ENCODE measurements at regions not wholly inside any gene's neighbourhood (a gene's known extent, or its start where the extent isn't known, plus 50 kb on each side); places are given as distances from the start of the nearest gene placed in this dataset.

- TF ChIP-seq POLR2AphosphoS5 (IDR thresholded peaks at IDR 0.05; ENCODE audit: low read depth, low read length) (no peak), SIN3A (IDR thresholded peaks at IDR 0.05; ENCODE audit: borderline replicate concordance, insufficient read depth, low read length) (no peak), REST (IDR thresholded peaks at IDR 0.05; ENCODE audit: insufficient read depth in 1 of 2, low read depth in 2 of 2, low read length in 2 of 2) (no peak)
Observed at GRCh38 chr14:89720741-89721729, 233.5 kb downstream of the EFCAB11 start.
